IMR-90 (cell line): ENCODE measurements at regions not wholly inside any gene's neighbourhood (a gene's known extent, or its start where the extent isn't known, plus 50 kb on each side); places are given as distances from the start of the nearest gene placed in this dataset.

ENCODE experiments used
- ATAC-seq: fragments of 200-7000 bp; cut with Tn5 transposase; 2 replicates; pipeline ENCODE4 v1.9.1; 2020; ENCODE audit warnings: low read depth, mild to moderate bottlenecking, moderate library complexity
- BruUV-seq: library from RNA; stranded (reverse); fragments of 400-500 nt; replicated peaks from 2 replicates; lab custom pipeline; 2021; lab: Mats Ljungman, UMichigan
- CTCF ChIA-PET: fragments of 300-600 bp; formaldehyde crosslinking; extraction: SDS; loops from one replicate; lab custom pipeline; 2021; ENCODE audit warnings: antibody characterized with exemption; lab: Yijun Ruan, JAX
- POLR2A ChIA-PET: fragments of 300-600 bp; sonication (Branson Sonifier 250); formaldehyde crosslinking; loops from one replicate; lab custom pipeline; 2022; ENCODE audit warnings: antibody characterized with exemption; ENCODE audit not compliant: unreplicated experiment; lab: Charles Lee
- DNase-seq: peaks from one replicate; pipeline ENCODE4 v3.0.0; 2013
- H2AFZ ChIP-seq: replicated peaks from 2 replicates; pipeline ENCODE3; 2013; ENCODE audit warnings: low read length, mild to moderate bottlenecking; ENCODE audit not compliant: poor library complexity
- H2AK5ac ChIP-seq: 2 replicates; pipeline ENCODE4 v1.6.1; 2013; ENCODE audit warnings: low read depth, low read length, inconsistent platforms
- H2AK9ac ChIP-seq: replicated peaks from 2 replicates; pipeline ENCODE3; 2013; ENCODE audit warnings: mild to moderate bottlenecking, low read depth, low read length, moderate library complexity; ENCODE audit not compliant: poor library complexity
- H2BK120ac ChIP-seq: 2 replicates; pipeline ENCODE4 v1.6.1; 2013; ENCODE audit warnings: low read depth, low read length, inconsistent platforms
- H2BK15ac ChIP-seq: 3 replicates; pipeline ENCODE4 v1.6.1; 2013; ENCODE audit warnings: low read depth, low read length, inconsistent platforms
- H2BK20ac ChIP-seq: 2 replicates; pipeline ENCODE4 v1.6.1; 2013; ENCODE audit warnings: low read depth, mild to moderate bottlenecking, inconsistent platforms, low read length, moderate library complexity
- H2BK5ac ChIP-seq: 2 replicates; pipeline ENCODE4 v1.6.1; 2013; ENCODE audit warnings: mild to moderate bottlenecking, low read depth, low read length, inconsistent platforms; ENCODE audit not compliant: poor library complexity, severe bottlenecking
- H3K14ac ChIP-seq: replicated peaks from 2 replicates; pipeline ENCODE4 v1.6.1; 2013; ENCODE audit warnings: low read depth, low read length, inconsistent platforms
- H3K18ac ChIP-seq: 2 replicates; pipeline ENCODE4 v1.6.1; 2013; ENCODE audit warnings: low read depth, low read length, control low read depth
- H3K23ac ChIP-seq: 2 replicates; pipeline ENCODE4 v1.6.1; 2013; ENCODE audit warnings: low read depth, low read length, inconsistent platforms
- H3K27ac ChIP-seq: 2 replicates; pipeline ENCODE4 v1.5.1; 2013; ENCODE audit warnings: mild to moderate bottlenecking, control low read depth, low read length; ENCODE audit not compliant: insufficient read depth
- H3K27me3 ChIP-seq: 2 replicates; pipeline ENCODE4 v1.6.1; 2013; ENCODE audit warnings: low read length; ENCODE audit not compliant: control insufficient read depth, insufficient read depth
- H3K36me3 ChIP-seq: 2 replicates; pipeline ENCODE4 v1.6.1; 2013; ENCODE audit warnings: low read length, mixed read lengths; ENCODE audit not compliant: control insufficient read depth, insufficient read depth
- H3K4ac ChIP-seq: 2 replicates; pipeline ENCODE4 v1.6.1; 2013; ENCODE audit warnings: low read depth, low read length, inconsistent platforms
- H3K4me1 ChIP-seq: 2 replicates; pipeline ENCODE4 v1.6.1; 2013; ENCODE audit warnings: low read length, mixed read lengths; ENCODE audit not compliant: control insufficient read depth, insufficient read depth
- H3K4me2 ChIP-seq: 2 replicates; pipeline ENCODE4 v1.6.1; 2013; ENCODE audit warnings: low read depth, mild to moderate bottlenecking, control low read depth, low read length, moderate library complexity
- H3K4me3 ChIP-seq: 2 replicates; pipeline ENCODE4 v1.5.1; 2013; ENCODE audit warnings: low read depth, mild to moderate bottlenecking, control low read depth, low read length, moderate library complexity; ENCODE audit not compliant: insufficient read depth
- H3K56ac ChIP-seq: 2 replicates; pipeline ENCODE4 v1.6.1; 2013; ENCODE audit warnings: low read length, inconsistent platforms; ENCODE audit not compliant: insufficient read depth; ENCODE audit errors: extremely low read depth
- H3K79me1 ChIP-seq, 2 experiments: 2 replicates each; pipeline ENCODE4 v1.6.1; 2013; ENCODE audit warnings: low read length in 2 of 2, inconsistent platforms in 1 of 2, low read depth in 1 of 2
- H3K9ac ChIP-seq: 2 replicates; pipeline ENCODE4 v1.6.1; 2013; ENCODE audit warnings: low read depth, low read length, control low read depth
- H3K9me1 ChIP-seq: 2 replicates; pipeline ENCODE4 v1.6.1; 2013; ENCODE audit warnings: low read length, inconsistent platforms; ENCODE audit not compliant: insufficient read depth
- H3K9me3 ChIP-seq: 2 replicates; pipeline ENCODE4 v1.6.1; 2013; ENCODE audit warnings: low read length; ENCODE audit not compliant: control insufficient read depth, insufficient read depth
- H4K20me1 ChIP-seq: 2 replicates; pipeline ENCODE4 v1.6.1; 2013; ENCODE audit warnings: low read length, inconsistent platforms; ENCODE audit not compliant: insufficient read depth
- H4K5ac ChIP-seq: 2 replicates; pipeline ENCODE4 v1.6.1; 2013; ENCODE audit warnings: mild to moderate bottlenecking, low read depth, low read length, control low read depth
- H4K8ac ChIP-seq, 2 experiments: 2 replicates each; pipeline ENCODE4 v1.6.1; 2013; ENCODE audit warnings: low read depth in 2 of 2, low read length in 2 of 2, control low read depth in 1 of 2, inconsistent platforms in 1 of 2
- H4K91ac ChIP-seq: 2 replicates; pipeline ENCODE4 v1.6.1; 2013; ENCODE audit warnings: low read depth, low read length, inconsistent platforms; ENCODE audit not compliant: insufficient read depth
- CEBPB ChIP-seq: IDR thresholded peaks from 2 replicates; pipeline ENCODE4 v1.6.1; 2012; ENCODE audit warnings: low read depth, low read length, improper control_type of control experiment
- CHD1 ChIP-seq: IDR thresholded peaks from 2 replicates; pipeline ENCODE4 v1.6.1; 2012; ENCODE audit warnings: low read depth, low read length, improper control_type of control experiment
- FOS ChIP-seq: fragments of 150-350 bp; IDR thresholded peaks from 2 replicates; pipeline ENCODE4 v1.6.1; 2016; ENCODE audit warnings: low read depth, low read length
- MXI1 ChIP-seq: IDR thresholded peaks from 2 replicates; pipeline ENCODE4 v1.6.1; 2012; ENCODE audit warnings: low read depth, mild to moderate bottlenecking, low read length, moderate library complexity, borderline replicate concordance
- NFE2L2 ChIP-seq: fragments of 150-350 bp; IDR thresholded peaks from 2 replicates; pipeline ENCODE4 v1.6.1; 2016; ENCODE audit warnings: low read depth, mild to moderate bottlenecking, low read length
- POLR2A ChIP-seq: IDR thresholded peaks from 2 replicates; pipeline ENCODE4 v1.6.1; 2012; ENCODE audit warnings: mild to moderate bottlenecking, low read depth, low read length
- WGBS, 2 experiments: methylation state at CpG; one replicate each; pipeline versions ENCODE4 v1.1.5 to v1.1.7; 2013; ENCODE audit warnings: missing lambda C conversion rate in 2 of 2; ENCODE audit not compliant: insufficient read length in 1 of 2; ENCODE audit errors: extremely low coverage in 2 of 2; 5-methylcytosine and 5-hydroxymethylcytosine counted together
- dilution Hi-C: fragments of 300-500 bp; cut with HindIII; formaldehyde crosslinking; loops from one replicate; pipeline ENCODE4 v1.14.3; 2018; ENCODE audit warnings: low sequenced_read_pairs; ENCODE audit not compliant: unreplicated experiment
- in situ Hi-C: fragments of 300-500 bp; cut with MboI; formaldehyde crosslinking; loops from 3 replicates; pipeline ENCODE4 v1.14.3; 2019; ENCODE audit warnings: low sequenced_read_pairs, inconsistent platforms, mixed read lengths
- intact Hi-C: fragments of 100-400 bp; cut with micrococcal nuclease; formaldehyde crosslinking; loops from 2 replicates; pipeline ENCODE4 v1.10.0; 2022
- TF ChIP-seq, protein P1 (sequence below): fragments of 150-350 bp; IDR thresholded peaks from 2 replicates; pipeline ENCODE4 v1.6.1; 2016; ENCODE audit warnings: low read depth, mild to moderate bottlenecking, low read length, moderate library complexity, borderline replicate concordance
- TF ChIP-seq, protein P2 (sequence below): fragments of 150-350 bp; IDR thresholded peaks from 2 replicates; pipeline ENCODE4 v1.6.1; 2017; ENCODE audit warnings: mild to moderate bottlenecking, antibody characterized with exemption, low read length, low read depth

DNA sequence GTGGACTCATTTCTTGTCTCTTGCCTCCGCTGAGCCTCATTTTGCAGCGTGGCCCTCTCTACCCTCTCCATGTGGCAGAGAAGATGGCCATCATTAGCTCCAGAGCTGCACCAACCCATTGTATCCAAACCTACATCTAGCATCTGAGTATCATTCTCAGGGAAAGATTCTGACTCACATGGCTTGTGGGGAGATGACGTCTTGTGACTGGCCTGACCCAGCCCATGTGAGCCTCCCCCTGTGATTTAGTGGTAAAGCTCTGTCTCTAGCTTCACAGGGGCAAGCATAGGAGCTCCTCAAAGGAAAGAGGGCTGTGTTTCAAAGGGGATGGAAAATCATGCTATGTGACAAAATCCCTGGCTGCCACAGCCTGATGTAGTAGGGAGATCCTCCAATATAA, 87.4 kb upstream of the RBMS1 start:
- CTCF ChIA-PET = interaction anchor here (0.7 to 1.1 kb wide), 2 partner anchors 20 to 219 kb away, joined by 3 read pairs; no protein-coding TSS in a partner anchor
- H3K27me3 ChIP-seq = no peaks in the 10 kb centered on the region
- peak overlapping the region; percentile 46; the same call in 1 of the 2 replicates for H3K4ac ChIP-seq
- no peak overlapping the region for H4K91ac ChIP-seq
- intact Hi-C loops (loop anchor here (5.0 to 10.0 kb wide), 3 partner anchors 154 to 391 kb away; no protein-coding TSS in a partner anchor), dilution Hi-C loops (no loop called here), in situ Hi-C loops (no loop called here)
- H3K18ac ChIP-seq = no peak overlapping the region
- BruUV-seq = no TSS peak
- no peak overlapping the region for H3K23ac ChIP-seq
- no peak overlapping the region for H3K4me3 ChIP-seq
- H3K9me3 ChIP-seq = no peaks in the 10 kb centered on the region
- no peak overlapping the region for H3K9ac ChIP-seq
- ATAC-seq (no peak), DNase-seq (peak; percentile 56)
- no peaks in the 10 kb centered on the region for H4K20me1 ChIP-seq
- peak overlapping the region; percentile 40 for H2AFZ ChIP-seq
- H2BK5ac ChIP-seq = no peak overlapping the region
- 0 out of 2 replicates have a peak overlapping the region, but pooled peaks have one; percentile 33 for H3K14ac ChIP-seq
- TF ChIP-seq CHD1 = no peak
- no peak for TF ChIP-seq NFE2L2
- TF ChIP-seq, protein P1, sequence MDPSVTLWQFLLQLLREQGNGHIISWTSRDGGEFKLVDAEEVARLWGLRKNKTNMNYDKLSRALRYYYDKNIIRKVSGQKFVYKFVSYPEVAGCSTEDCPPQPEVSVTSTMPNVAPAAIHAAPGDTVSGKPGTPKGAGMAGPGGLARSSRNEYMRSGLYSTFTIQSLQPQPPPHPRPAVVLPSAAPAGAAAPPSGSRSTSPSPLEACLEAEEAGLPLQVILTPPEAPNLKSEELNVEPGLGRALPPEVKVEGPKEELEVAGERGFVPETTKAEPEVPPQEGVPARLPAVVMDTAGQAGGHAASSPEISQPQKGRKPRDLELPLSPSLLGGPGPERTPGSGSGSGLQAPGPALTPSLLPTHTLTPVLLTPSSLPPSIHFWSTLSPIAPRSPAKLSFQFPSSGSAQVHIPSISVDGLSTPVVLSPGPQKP = no peak
- TF ChIP-seq CEBPB = no peak
- TF ChIP-seq, protein P2, sequence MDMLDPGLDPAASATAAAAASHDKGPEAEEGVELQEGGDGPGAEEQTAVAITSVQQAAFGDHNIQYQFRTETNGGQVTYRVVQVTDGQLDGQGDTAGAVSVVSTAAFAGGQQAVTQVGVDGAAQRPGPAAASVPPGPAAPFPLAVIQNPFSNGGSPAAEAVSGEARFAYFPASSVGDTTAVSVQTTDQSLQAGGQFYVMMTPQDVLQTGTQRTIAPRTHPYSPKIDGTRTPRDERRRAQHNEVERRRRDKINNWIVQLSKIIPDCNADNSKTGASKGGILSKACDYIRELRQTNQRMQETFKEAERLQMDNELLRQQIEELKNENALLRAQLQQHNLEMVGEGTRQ = peak; percentile 34; the same call in 1 of the 2 replicates
- no peak for TF ChIP-seq POLR2A
- no peak for TF ChIP-seq MXI1
- TF ChIP-seq FOS = no peak
- H3K79me1 ChIP-seq = peaks cover 0 to 3% of the 10 kb centered on the region in 2 experiments; a peak in 1 of 4 replicates
- no peak overlapping the region for H2BK15ac ChIP-seq
- H2BK120ac ChIP-seq = peak overlapping the region; percentile 12; the same call in 1 of the 2 replicates
- no peak overlapping the region for H2AK9ac ChIP-seq
- no peak overlapping the region for H3K4me2 ChIP-seq
- peak overlapping the region in 1 of 2 experiments; percentile 20; a peak in 1 of 4 replicates for H4K8ac ChIP-seq
- no CpG with 5 or more reads among the region's 3 CpGs for whole genome bisulfite sequencing, 2 experiments
- H3K9me1 ChIP-seq = peaks cover 20% of the 10 kb centered on the region
- H3K27ac ChIP-seq = no peak overlapping the region
- no peak overlapping the region for H4K5ac ChIP-seq
- no peak overlapping the region for H3K56ac ChIP-seq
- H3K4me1 ChIP-seq = peaks cover 18% of the 10 kb centered on the region
- H2AK5ac ChIP-seq = peak overlapping the region; percentile 50
- H3K36me3 ChIP-seq = no peaks in the 10 kb centered on the region
- POLR2A ChIA-PET = no interaction called here
- 0 out of 2 replicates have a peak overlapping the region, but pooled peaks have one; percentile 1 for H2BK20ac ChIP-seq
